ENCODE measurements at regions not wholly inside any gene's neighbourhood (a gene's known extent, or its start where the extent isn't known, plus 50 kb on each side); places are given as distances from the start of the nearest gene placed in this dataset.
A peak's percentile ranks its signal among the peaks of the same experiment; 100 is the strongest.
"Not testable (repeated sequence)": the region's sequence is repeated elsewhere in the genome, so short reads cannot be mapped to it uniquely, and the experiment has no call there.

GRCh38 chr14:88985654-88986053, 161.2 kb downstream of the TTC8 start:
- no peak for DNase-seq

- DNase-seq, result no peak
Observed at GRCh38 chr14:88986146-88986841, 161.8 kb downstream of the TTC8 start.

- DNase-seq, result not testable (repeated sequence)
Observed at GRCh38 chr14:88986908-88987307, 162.5 kb downstream of the TTC8 start.

- no peak for DNase-seq
Observed at GRCh38 chr14:88987516-88987915, 163.1 kb downstream of the TTC8 start.

- DNase-seq, result no peak
Observed at GRCh38 chr14:88989911-88990310, 165.5 kb downstream of the TTC8 start.

- no peak for DNase-seq
Observed at GRCh38 chr14:88990856-88991255, 166.4 kb downstream of the TTC8 start.

- DNase-seq, result no peak
Observed at GRCh38 chr14:88992011-88992410, 167.6 kb downstream of the TTC8 start.

GRCh38 chr14:88993946-88994345, 169.5 kb downstream of the TTC8 start:
- no peak for DNase-seq

GRCh38 chr14:88995437-88996198, 171.2 kb downstream of the TTC8 start:
- DNase-seq, result no peak

- DNase-seq, result no peak
Observed at GRCh38 chr14:88998027-88998426, 173.6 kb downstream of the TTC8 start.

- DNase-seq, result no peak
Observed at GRCh38 chr14:88999137-88999536, 174.7 kb downstream of the TTC8 start.

- no peak for DNase-seq
Observed at GRCh38 chr14:89000007-89000942, 175.8 kb downstream of the TTC8 start.

GRCh38 chr14:89004166-89004565, 179.7 kb downstream of the TTC8 start:
- DNase-seq, result no peak

GRCh38 chr14:89007906-89008305, 183.5 kb downstream of the TTC8 start:
- no peak for DNase-seq

- no peak for DNase-seq
Observed at GRCh38 chr14:89011355-89012281, 187.2 kb downstream of the TTC8 start.

GRCh38 chr14:89012282-89013097, 188.0 kb downstream of the TTC8 start:
- DNase-seq, result no peak

- DNase-seq, result no peak
Observed at GRCh38 chr14:89013098-89013504, 188.7 kb downstream of the TTC8 start.

GRCh38 chr14:89013698-89014568, 189.5 kb downstream of the TTC8 start:
- DNase-seq, result peak; percentile 42

- no peak for DNase-seq
Observed at GRCh38 chr14:89014569-89014850, 190.1 kb downstream of the TTC8 start.

GRCh38 chr14:89015016-89015415, 190.6 kb downstream of the TTC8 start:
- no peak for DNase-seq

- DNase-seq, result no peak
Observed at GRCh38 chr14:89017417-89017816, 193.0 kb downstream of the TTC8 start.
